Upper lobe of left lung (tissue), 6 donors: ENCODE measurements at regions not wholly inside any gene's neighbourhood (a gene's known extent, or its start where the extent isn't known, plus 50 kb on each side); places are given as distances from the start of the nearest gene placed in this dataset.

Experiments
- ATAC-seq, 2 donors: fragments of 200-7000 bp; cut with Tn5 transposase; one replicate each; pipeline ENCODE4 v1.9.1; 2022; ENCODE audit warnings: mild to moderate bottlenecking in 2 of 2, moderate library complexity in 2 of 2; ENCODE audit not compliant: low FRiP score in 2 of 2
- DNase-seq, 2 donors: peaks; one replicate each; pipeline ENCODE4 v3.0.0-alpha.2; 2019 to 2020
- H3K27ac ChIP-seq, 4 donors: fragments of 200-600 bp; sonication (generic); one replicate each; pipeline ENCODE4 v1.5.1; 2016 to 2019
- H3K27me3 ChIP-seq, 4 donors: fragments of 200-600 bp; sonication (generic); one replicate each; pipeline ENCODE4 v1.5.1; 2017 to 2019
- H3K36me3 ChIP-seq, 4 donors: fragments of 200-600 bp; sonication (generic); one replicate each; pipeline ENCODE4 v1.5.1; 2016 to 2019
- H3K4me1 ChIP-seq, 4 donors: fragments of 200-600 bp; sonication (generic); one replicate each; pipeline ENCODE4 v1.5.1; 2018 to 2019
- H3K4me3 ChIP-seq, 4 donors: fragments of 200-600 bp; sonication (generic); one replicate each; pipeline ENCODE4 v1.5.1; 2017 to 2019; ENCODE audit warnings: mild to moderate bottlenecking in 2 of 4, moderate library complexity in 1 of 4
- H3K9me3 ChIP-seq, 4 donors: fragments of 200-600 bp; sonication (generic); one replicate each; pipeline ENCODE4 v1.5.1; 2018 to 2019
- CTCF ChIP-seq, 6 experiments: fragments of 450-650 bp in 4 of 6; fragments of 200-600 bp in 2 of 6; sonication (generic) in 2 of 6; IDR thresholded peaks; one replicate each; pipeline ENCODE4 v1.5.1; 2016 to 2019; ENCODE audit warnings: antibody characterized with exemption in 6 of 6
- EP300 ChIP-seq, 4 donors: sonication (generic); formaldehyde crosslinking; IDR thresholded peaks; one replicate each; pipeline ENCODE4 v1.5.1; 2017; ENCODE audit warnings: antibody characterized with exemption in 4 of 4, control low read depth in 2 of 4
- POLR2A ChIP-seq, 4 donors: fragments of 450-650 bp; IDR thresholded peaks; one replicate each; pipeline ENCODE4 v1.5.1; 2016 to 2017; ENCODE audit warnings: antibody characterized with exemption in 4 of 4, mild to moderate bottlenecking in 2 of 4
- POLR2AphosphoS5 ChIP-seq, 2 donors: sonication (generic); formaldehyde crosslinking; IDR thresholded peaks; one replicate each; pipeline ENCODE4 v1.5.1; 2017; ENCODE audit warnings: antibody characterized with exemption in 2 of 2
- WGBS, 2 donors: methylation state at CpG; one replicate each; pipeline ENCODE4 v1.1.5; 2017 to 2018; 5-methylcytosine and 5-hydroxymethylcytosine counted together
- donor health status: DM: no; HTN: no; CAD: no; lungs with moderate emphysema.
- donor health status: DM: no; HTN: yes; CAD: no; lungs with severe emphysema.

DNA sequence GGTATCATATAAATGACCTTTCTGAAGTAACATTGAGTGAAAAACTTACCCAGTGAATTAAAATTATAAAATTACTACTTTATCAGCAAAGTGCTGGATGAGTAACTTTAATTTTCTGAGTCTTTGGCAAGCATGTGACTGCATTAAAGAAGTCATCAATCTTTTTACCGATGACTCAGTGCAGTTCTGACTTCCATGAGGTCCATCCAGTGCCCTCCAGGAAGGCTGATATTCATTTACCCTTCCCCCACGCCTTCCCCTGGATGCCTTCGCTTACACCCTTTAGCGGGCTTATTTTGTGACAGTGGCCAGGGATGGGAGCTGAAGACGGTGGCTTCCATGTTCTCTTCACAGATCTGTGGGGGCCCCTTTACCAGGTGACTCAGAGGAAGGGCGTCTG, 572.9 kb upstream of the PFKP start:
- Histone ChIP-seq H3K9me3 (no peaks in the 10 kb centered on the region), H3K4me3 (no peak overlapping the region), H3K27me3 (no peaks in the 10 kb centered on the region), H3K4me1 (no peaks in the 10 kb centered on the region), H3K27ac (no peak overlapping the region), H3K36me3 (no peaks in the 10 kb centered on the region)
- DNase-seq (no peak), ATAC-seq (no peak)
- TF ChIP-seq POLR2AphosphoS5 (IDR thresholded peaks at IDR 0.05) (no peak), POLR2A (IDR thresholded peaks at IDR 0.05) (no peak), CTCF (IDR thresholded peaks at IDR 0.05) (no peak), EP300 (IDR thresholded peaks at IDR 0.05) (no peak)
- WGBS, 2 donors, result 81 to 84% methylated on average over 6 of the region's 6 CpGs

DNA sequence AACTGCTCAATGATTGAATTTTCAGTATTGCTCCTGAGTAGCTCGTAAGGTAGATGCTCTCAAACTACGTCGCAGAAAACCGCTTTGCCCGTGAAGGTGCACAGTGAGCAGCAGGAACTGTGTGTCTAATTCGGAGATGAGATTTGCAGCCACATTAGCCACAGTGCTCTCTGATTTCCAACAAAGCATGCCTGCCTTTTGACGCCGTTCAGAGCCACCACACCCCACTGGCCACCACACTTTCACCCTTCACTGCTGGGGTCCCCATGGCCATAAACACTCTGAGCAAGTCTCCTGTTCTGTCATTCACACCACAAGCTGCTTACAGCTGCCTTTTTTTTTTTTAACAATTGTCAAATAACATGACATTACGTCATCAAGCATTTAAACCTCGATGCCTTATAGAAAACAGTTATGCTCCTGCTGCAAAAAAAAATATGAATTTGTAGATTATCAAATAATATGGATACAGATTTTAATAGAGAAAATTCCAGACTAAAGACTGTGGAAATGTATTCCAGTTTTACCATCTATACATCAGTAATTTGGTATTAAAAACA, 578.8 kb upstream of the PFKP start:
- ATAC-seq (no peak), DNase-seq (no peak)
- WGBS, 2 donors, result 80 to 81% methylated on average over 10 of the region's 10 CpGs
- TF ChIP-seq POLR2A (IDR thresholded peaks at IDR 0.05) (no peak), POLR2AphosphoS5 (IDR thresholded peaks at IDR 0.05) (no peak), EP300 (IDR thresholded peaks at IDR 0.05) (no peak), CTCF (IDR thresholded peaks at IDR 0.05) (no peak)
- Histone ChIP-seq H3K4me3 (no peak overlapping the region), H3K4me1 (no peaks in the 10 kb centered on the region), H3K36me3 (no peaks in the 10 kb centered on the region), H3K27me3 (no peaks in the 10 kb centered on the region), H3K9me3 (no peaks in the 10 kb centered on the region), H3K27ac (no peak overlapping the region)

DNA sequence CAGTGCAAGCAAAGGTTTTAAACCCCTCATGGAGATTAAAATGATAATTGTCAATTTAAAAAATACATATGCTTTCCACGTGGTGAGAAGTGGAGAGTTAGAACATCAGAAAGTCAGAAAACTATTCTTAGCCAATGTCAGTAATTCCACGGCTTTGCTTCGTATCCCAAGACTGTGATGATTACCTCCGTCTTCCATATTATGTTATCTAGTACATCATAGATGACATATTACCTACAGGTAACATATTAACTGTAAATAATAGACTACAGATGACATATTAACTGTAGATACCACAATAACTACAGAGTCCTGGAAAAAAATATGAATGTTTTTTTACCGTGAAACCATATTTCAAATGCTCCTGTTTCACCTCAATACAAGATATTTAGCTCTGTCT, 579.4 kb upstream of the PFKP start:
- ATAC-seq (no peak), DNase-seq (no peak)
- Histone ChIP-seq H3K9me3 (no peaks in the 10 kb centered on the region), H3K4me1 (no peaks in the 10 kb centered on the region), H3K36me3 (no peaks in the 10 kb centered on the region), H3K4me3 (no peak overlapping the region), H3K27me3 (no peaks in the 10 kb centered on the region), H3K27ac (no peak overlapping the region)
- 82 to 83% methylated on average over 5 of the region's 5 CpGs for WGBS, 2 donors
- TF ChIP-seq POLR2AphosphoS5 (IDR thresholded peaks at IDR 0.05) (no peak), CTCF (IDR thresholded peaks at IDR 0.05) (no peak), POLR2A (IDR thresholded peaks at IDR 0.05) (no peak), EP300 (IDR thresholded peaks at IDR 0.05) (no peak)

- DNase-seq (no peak), ATAC-seq (no peak)
- Histone ChIP-seq H3K36me3 (no peaks in the 10 kb centered on the region), H3K4me3 (no peak overlapping the region), H3K9me3 (no peaks in the 10 kb centered on the region), H3K27ac (no peak overlapping the region), H3K27me3 (no peaks in the 10 kb centered on the region), H3K4me1 (no peaks in the 10 kb centered on the region)
- TF ChIP-seq POLR2AphosphoS5 (IDR thresholded peaks at IDR 0.05) (no peak), CTCF (IDR thresholded peaks at IDR 0.05) (no peak), POLR2A (IDR thresholded peaks at IDR 0.05) (no peak), EP300 (IDR thresholded peaks at IDR 0.05) (no peak)
- 54 to 64% methylated on average over 2 of the region's 2 CpGs for WGBS, 2 donors
Observed at GRCh38 chr10:2478656-2479055, 588.7 kb upstream of the PFKP start.

DNA sequence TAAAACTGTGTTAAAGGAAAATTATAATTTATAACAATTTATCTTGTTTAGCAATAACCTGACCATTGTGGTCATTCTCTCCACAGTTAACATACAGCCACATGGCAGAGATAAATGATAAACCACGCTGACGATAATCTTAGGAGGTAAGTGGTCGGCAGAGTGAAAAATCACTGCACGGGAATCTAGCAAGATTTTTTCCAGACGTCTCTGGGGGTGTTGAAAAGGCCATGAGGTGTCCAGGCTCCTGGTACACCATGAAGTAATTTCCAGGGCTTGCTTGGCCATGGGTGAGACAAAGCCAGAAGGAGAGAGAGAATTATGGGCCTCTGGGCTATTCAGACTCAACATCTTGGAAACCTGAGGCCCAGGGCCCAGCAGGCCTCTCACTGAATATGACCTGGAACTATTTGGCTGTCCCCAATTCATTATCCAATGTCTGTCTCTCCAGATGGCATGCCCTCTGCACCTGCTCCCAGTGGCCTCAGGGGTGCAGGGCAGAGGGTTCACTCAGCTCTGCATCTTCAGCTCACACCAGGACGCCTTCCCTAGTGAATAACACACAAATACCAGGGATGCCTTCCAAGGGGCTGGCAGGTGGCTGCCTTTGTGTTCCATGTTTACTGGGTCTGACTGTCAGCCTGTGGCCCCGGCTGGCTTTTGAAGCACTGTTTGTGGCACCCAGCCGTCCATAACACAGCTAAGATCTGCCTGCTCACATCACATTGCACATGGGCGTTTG, 590.4 kb upstream of the PFKP start:
- TF ChIP-seq POLR2A (IDR thresholded peaks at IDR 0.05) (no peak), CTCF (IDR thresholded peaks at IDR 0.05) (no peak), EP300 (IDR thresholded peaks at IDR 0.05) (no peak), POLR2AphosphoS5 (IDR thresholded peaks at IDR 0.05) (no peak)
- H3K4me3 ChIP-seq, result no peak overlapping the region
- no peak overlapping the region for H3K27ac ChIP-seq
- no peaks in the 10 kb centered on the region for H3K4me1 ChIP-seq
- H3K9me3 ChIP-seq, result peaks cover 0 to 2% (median 0%) of the 10 kb centered on the region in 4 donors
- DNase-seq (no peak), ATAC-seq (no peak)
- H3K27me3 ChIP-seq, result no peaks in the 10 kb centered on the region
- no peaks in the 10 kb centered on the region for H3K36me3 ChIP-seq
- WGBS, 2 donors, result 77 to 88% methylated on average over 8 to 9 of the region's 9 CpGs
